Progenitor cell of endocrine pancreas (in vitro differentiated cells): ENCODE measurements at regions not wholly inside any gene's neighbourhood (a gene's known extent, or its start where the extent isn't known, plus 50 kb on each side); places are given as distances from the start of the nearest gene placed in this dataset.

Source experiments
- DNase-seq: peaks from one replicate; pipeline ENCODE4 v3.0.0; 2021; ENCODE audit warnings: low spot score; ENCODE audit not compliant: unreplicated experiment
- H3K27ac Mint-ChIP-seq: 2 replicates; pipeline ENCODE4 v1.8.0; 2021; ENCODE audit warnings: mild to moderate bottlenecking, moderate library complexity, mixed read lengths
- H3K27me3 Mint-ChIP-seq: 2 replicates; pipeline ENCODE4 v1.8.0; 2021; ENCODE audit warnings: mixed read lengths
- H3K36me3 Mint-ChIP-seq: 2 replicates; pipeline ENCODE4 v1.8.0; 2022; ENCODE audit warnings: mixed read lengths; ENCODE audit not compliant: insufficient read depth
- H3K4me1 Mint-ChIP-seq: 2 replicates; pipeline ENCODE4 v1.8.0; 2021; ENCODE audit warnings: low read depth, mixed read lengths
- H3K4me3 Mint-ChIP-seq: 2 replicates; pipeline ENCODE4 v1.8.0; 2021; ENCODE audit warnings: low read depth, mild to moderate bottlenecking, moderate library complexity, mixed read lengths
- H3K9me3 Mint-ChIP-seq: 2 replicates; pipeline ENCODE4 v1.8.0; 2021; ENCODE audit warnings: low read depth, mixed read lengths
- CTCF ChIP-seq: fragments of 200-600 bp; sonication (generic); IDR thresholded peaks from one replicate; pipeline ENCODE4 v1.5.0; 2021; ENCODE audit warnings: antibody characterized with exemption, mild to moderate bottlenecking; ENCODE audit not compliant: unreplicated experiment

GRCh38 chr2:173467751-173468150, 113.1 kb downstream of the CDCA7 start:
- H3K27ac Mint-ChIP-seq = no peak overlapping the region
- DNase-seq = no peak
- TF ChIP-seq CTCF = no peak
- no peaks in the 10 kb centered on the region for H3K36me3 Mint-ChIP-seq
- peaks cover 8% of the 10 kb centered on the region for H3K9me3 Mint-ChIP-seq
- H3K4me3 Mint-ChIP-seq = no peak overlapping the region
- peaks cover 6% of the 10 kb centered on the region for H3K4me1 Mint-ChIP-seq
- H3K27me3 Mint-ChIP-seq = peaks cover under 1% of the 10 kb centered on the region

GRCh38 chr2:173468266-173468793, 113.7 kb downstream of the CDCA7 start:
- Mint-ChIP-seq H3K36me3 (no peaks in the 10 kb centered on the region), H3K27ac (no peak overlapping the region), H3K27me3 (no peaks in the 10 kb centered on the region), H3K9me3 (peaks cover 8% of the 10 kb centered on the region), H3K4me3 (no peak overlapping the region), H3K4me1 (peaks cover 2% of the 10 kb centered on the region)
- DNase-seq = no peak
- no peak for TF ChIP-seq CTCF

GRCh38 chr2:173472112-173472511, 117.4 kb downstream of the CDCA7 start:
- H3K27me3 Mint-ChIP-seq = peaks cover 3% of the 10 kb centered on the region
- no peak overlapping the region for H3K27ac Mint-ChIP-seq
- H3K4me1 Mint-ChIP-seq = no peaks in the 10 kb centered on the region
- DNase-seq = no peak
- H3K36me3 Mint-ChIP-seq = no peaks in the 10 kb centered on the region
- H3K9me3 Mint-ChIP-seq = peaks cover 8% of the 10 kb centered on the region
- no peak overlapping the region for H3K4me3 Mint-ChIP-seq
- TF ChIP-seq CTCF = no peak

- DNase-seq = no peak
- no peak for TF ChIP-seq CTCF
- H3K4me3 Mint-ChIP-seq = no peak overlapping the region
- H3K36me3 Mint-ChIP-seq = no peaks in the 10 kb centered on the region
- H3K4me1 Mint-ChIP-seq = no peaks in the 10 kb centered on the region
- no peaks in the 10 kb centered on the region for H3K9me3 Mint-ChIP-seq
- H3K27me3 Mint-ChIP-seq = peaks cover 3% of the 10 kb centered on the region
- H3K27ac Mint-ChIP-seq = no peak overlapping the region
Observed at GRCh38 chr2:173483137-173483536, 128.5 kb downstream of the CDCA7 start.

GRCh38 chr2:173488861-173489260, 134.2 kb downstream of the CDCA7 start:
- Mint-ChIP-seq H3K36me3 (no peaks in the 10 kb centered on the region), H3K9me3 (no peaks in the 10 kb centered on the region), H3K4me3 (no peak overlapping the region), H3K4me1 (no peaks in the 10 kb centered on the region), H3K27ac (no peak overlapping the region), H3K27me3 (peaks cover 3% of the 10 kb centered on the region)
- TF ChIP-seq CTCF = no peak
- no peak for DNase-seq
